ENCODE measurements at regions not wholly inside any gene's neighbourhood (a gene's known extent, or its start where the extent isn't known, plus 50 kb on each side); places are given as distances from the start of the nearest gene placed in this dataset.
"Not testable (repeated sequence)": the region's sequence is repeated elsewhere in the genome, so short reads cannot be mapped to it uniquely, and the experiment has no call there.

DNA sequence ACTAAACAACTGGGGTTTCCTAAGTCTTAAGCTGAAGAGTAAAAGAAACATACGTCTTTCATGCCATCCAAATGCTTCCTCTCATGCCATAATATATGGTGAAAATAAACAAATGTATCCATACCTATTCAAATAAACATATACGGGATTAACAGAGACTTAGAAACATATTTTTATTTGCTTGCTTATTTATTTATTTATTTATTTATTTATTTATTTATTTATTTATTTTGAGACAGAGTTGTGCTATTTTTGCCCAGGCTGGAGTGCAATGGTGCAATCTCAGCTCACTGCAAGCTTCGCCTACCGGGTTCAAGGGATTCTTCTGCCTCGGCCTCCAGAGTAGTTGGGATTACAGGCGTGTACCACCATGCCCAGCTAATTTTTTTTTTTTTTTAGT lies 291.6 kb upstream of the CNTN5 start:
- Mint-ChIP-seq H3K27ac (no peak overlapping the region), H3K4me3 (no peak overlapping the region), H3K4me1 (no peaks in the 10 kb centered on the region), H3K9me3 (ENCODE audit: low read depth) (peaks cover 3% of the 10 kb centered on the region), H3K27me3 (no peaks in the 10 kb centered on the region), H3K36me3 (no peaks in the 10 kb centered on the region)
- CTCF ChIA-PET: no interaction called here
- ATAC-seq: no peak
- no peak for DNase-seq

DNA sequence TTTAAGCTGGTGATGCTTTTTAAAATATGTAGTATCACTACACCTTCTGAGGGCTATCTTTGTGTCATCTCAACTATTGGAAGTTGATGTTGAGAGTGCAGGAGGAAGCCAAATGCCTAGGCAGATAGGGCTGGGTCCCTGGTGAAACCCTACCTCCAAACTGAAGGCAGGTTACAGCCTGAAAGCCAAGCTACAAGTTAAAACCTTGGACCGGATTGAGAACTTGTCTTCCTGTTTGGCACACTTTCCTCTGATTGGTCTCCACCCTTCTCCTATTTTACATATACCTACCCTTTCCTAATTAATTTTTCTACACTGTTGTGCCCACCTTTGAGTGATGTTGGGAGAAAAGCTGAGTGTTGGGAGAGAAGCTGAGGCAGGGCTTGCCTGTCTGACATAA lies 287.8 kb upstream of the CNTN5 start:
- H3K4me3 Mint-ChIP-seq: no peak overlapping the region
- H3K4me1 Mint-ChIP-seq: no peaks in the 10 kb centered on the region
- ATAC-seq (no peak), DNase-seq (no peak)
- H3K9me3 Mint-ChIP-seq (ENCODE audit: low read depth): peaks cover 5% of the 10 kb centered on the region
- H3K36me3 Mint-ChIP-seq: no peaks in the 10 kb centered on the region
- CTCF ChIA-PET: no interaction called here
- H3K27ac Mint-ChIP-seq: no peak overlapping the region
- no peaks in the 10 kb centered on the region for H3K27me3 Mint-ChIP-seq

DNA sequence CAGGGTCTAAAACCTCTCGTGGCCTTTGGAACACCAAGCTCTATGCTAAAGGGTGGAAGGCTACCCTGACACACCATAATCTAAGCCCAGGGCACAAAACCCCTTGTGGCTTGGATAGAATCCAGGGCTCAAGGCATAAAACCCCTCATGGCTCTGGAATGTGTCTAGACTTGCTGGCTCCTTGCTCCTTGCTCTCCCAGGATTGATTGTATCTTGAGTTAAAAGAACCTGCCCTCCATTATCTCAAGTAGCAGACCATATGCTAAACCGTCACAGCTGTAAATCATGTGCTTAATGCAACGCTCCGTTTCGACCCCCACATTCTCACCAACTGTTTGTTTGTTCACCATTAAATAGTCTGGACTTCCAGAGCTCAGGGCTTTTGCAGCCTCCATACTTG lies 287.4 kb upstream of the CNTN5 start:
- H3K4me1 Mint-ChIP-seq; ATAC-seq; DNase-seq; H3K9me3 Mint-ChIP-seq (ENCODE audit: low read depth); CTCF ChIA-PET; H3K27ac Mint-ChIP-seq; H3K4me3 Mint-ChIP-seq; H3K36me3 Mint-ChIP-seq; H3K27me3 Mint-ChIP-seq: not testable (repeated sequence)

GRCh38 chr11:98734686-98735085 lies 286.1 kb upstream of the CNTN5 start:
- CTCF ChIA-PET: no interaction called here
- Mint-ChIP-seq H3K27ac (no peak overlapping the region), H3K36me3 (no peaks in the 10 kb centered on the region), H3K4me3 (no peak overlapping the region), H3K9me3 (ENCODE audit: low read depth) (peaks cover 5% of the 10 kb centered on the region), H3K4me1 (no peaks in the 10 kb centered on the region), H3K27me3 (no peaks in the 10 kb centered on the region)
- ATAC-seq (no peak), DNase-seq (no peak)

GRCh38 chr11:98736833-98737232 lies 283.9 kb upstream of the CNTN5 start:
- DNase-seq (no peak), ATAC-seq (no peak)
- H3K27ac Mint-ChIP-seq: no peak overlapping the region
- no peaks in the 10 kb centered on the region for H3K4me1 Mint-ChIP-seq
- peaks cover 5% of the 10 kb centered on the region for H3K9me3 Mint-ChIP-seq (ENCODE audit: low read depth)
- CTCF ChIA-PET: no interaction called here
- no peaks in the 10 kb centered on the region for H3K36me3 Mint-ChIP-seq
- no peaks in the 10 kb centered on the region for H3K27me3 Mint-ChIP-seq
- no peak overlapping the region for H3K4me3 Mint-ChIP-seq

DNA sequence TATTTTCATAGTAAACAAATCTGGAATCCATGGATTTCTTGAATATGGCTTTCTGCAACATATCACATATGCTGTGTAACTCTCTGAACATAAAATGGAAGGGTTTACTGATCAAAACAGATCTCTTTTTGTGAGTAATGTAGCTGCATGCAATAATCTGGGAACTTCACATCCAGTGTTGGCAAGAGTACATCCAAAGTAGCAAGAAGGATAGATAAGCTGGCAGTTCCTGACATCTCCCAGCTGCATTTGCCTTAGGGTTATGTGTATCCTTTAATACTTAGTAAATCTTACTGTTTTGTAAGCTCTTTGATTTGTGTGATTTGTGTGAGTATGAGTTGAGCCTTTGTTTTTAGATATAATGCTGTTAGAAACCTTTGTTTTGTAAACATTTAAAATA lies 280.4 kb upstream of the CNTN5 start:
- Mint-ChIP-seq H3K27ac (no peak overlapping the region), H3K27me3 (no peaks in the 10 kb centered on the region), H3K4me3 (no peak overlapping the region), H3K4me1 (no peaks in the 10 kb centered on the region), H3K36me3 (no peaks in the 10 kb centered on the region), H3K9me3 (ENCODE audit: low read depth) (peaks cover 11% of the 10 kb centered on the region)
- DNase-seq (no peak), ATAC-seq (no peak)
- CTCF ChIA-PET: no interaction called here

GRCh38 chr11:98763446-98763845 lies 257.3 kb upstream of the CNTN5 start:
- H3K9me3 Mint-ChIP-seq (ENCODE audit: low read depth): peaks cover 14% of the 10 kb centered on the region
- H3K36me3 Mint-ChIP-seq, CTCF ChIA-PET, ATAC-seq, H3K27me3 Mint-ChIP-seq, H3K4me3 Mint-ChIP-seq, H3K27ac Mint-ChIP-seq, DNase-seq, H3K4me1 Mint-ChIP-seq: not testable (repeated sequence)

GRCh38 chr11:98766903-98767302 lies 253.8 kb upstream of the CNTN5 start:
- no peak for ATAC-seq
- no peak overlapping the region for H3K4me3 Mint-ChIP-seq

GRCh38 chr11:98770046-98770445 lies 250.7 kb upstream of the CNTN5 start:
- ATAC-seq; H3K27ac Mint-ChIP-seq; H3K4me1 Mint-ChIP-seq; DNase-seq; CTCF ChIA-PET; H3K36me3 Mint-ChIP-seq; H3K4me3 Mint-ChIP-seq; H3K9me3 Mint-ChIP-seq (ENCODE audit: low read depth); H3K27me3 Mint-ChIP-seq: not testable (repeated sequence)

More at GRCh38 chr11:98766903-98767302, 253.8 kb upstream of the CNTN5 start:
- no peaks in the 10 kb centered on the region for H3K4me1 Mint-ChIP-seq
- no peaks in the 10 kb centered on the region for H3K36me3 Mint-ChIP-seq
- DNase-seq: no peak
- H3K27me3 Mint-ChIP-seq: no peaks in the 10 kb centered on the region
- H3K27ac Mint-ChIP-seq: no peak overlapping the region
- H3K9me3 Mint-ChIP-seq (ENCODE audit: low read depth): peaks cover 11% of the 10 kb centered on the region
- CTCF ChIA-PET: no interaction called here

- no peaks in the 10 kb centered on the region for H3K36me3 Mint-ChIP-seq
- no peaks in the 10 kb centered on the region for H3K27me3 Mint-ChIP-seq
- H3K27ac Mint-ChIP-seq: no peak overlapping the region
- no peak overlapping the region for H3K4me3 Mint-ChIP-seq
- H3K4me1 Mint-ChIP-seq: no peaks in the 10 kb centered on the region
- DNase-seq (no peak), ATAC-seq (no peak)
- CTCF ChIA-PET: no interaction called here
- H3K9me3 Mint-ChIP-seq (ENCODE audit: low read depth): peaks cover 6% of the 10 kb centered on the region
These were observed 249.0 kb upstream of the CNTN5 start for GRCh38 chr11:98771791-98772190.

- Mint-ChIP-seq H3K27me3 (no peaks in the 10 kb centered on the region), H3K9me3 (ENCODE audit: low read depth) (peaks cover 6% of the 10 kb centered on the region), H3K27ac (no peak overlapping the region), H3K36me3 (no peaks in the 10 kb centered on the region), H3K4me3 (no peak overlapping the region), H3K4me1 (no peaks in the 10 kb centered on the region)
- no peak for DNase-seq
- CTCF ChIA-PET: no interaction called here
- no peak for ATAC-seq
These were observed 247.9 kb upstream of the CNTN5 start for GRCh38 chr11:98772893-98773292.

- ATAC-seq (no peak), DNase-seq (no peak)
- CTCF ChIA-PET: no interaction called here
- no peaks in the 10 kb centered on the region for H3K4me1 Mint-ChIP-seq
- H3K27me3 Mint-ChIP-seq: no peaks in the 10 kb centered on the region
- no peak overlapping the region for H3K4me3 Mint-ChIP-seq
- no peaks in the 10 kb centered on the region for H3K36me3 Mint-ChIP-seq
- no peak overlapping the region for H3K27ac Mint-ChIP-seq
- peaks cover 8% of the 10 kb centered on the region for H3K9me3 Mint-ChIP-seq (ENCODE audit: low read depth)
These were observed 227.5 kb upstream of the CNTN5 start for GRCh38 chr11:98793276-98793675.

- H3K4me1 Mint-ChIP-seq: no peaks in the 10 kb centered on the region
- DNase-seq (no peak), ATAC-seq (no peak)
- CTCF ChIA-PET: no interaction called here
- no peak overlapping the region for H3K4me3 Mint-ChIP-seq
- H3K27me3 Mint-ChIP-seq: no peaks in the 10 kb centered on the region
- H3K36me3 Mint-ChIP-seq: no peaks in the 10 kb centered on the region
- no peak overlapping the region for H3K27ac Mint-ChIP-seq
- peaks cover 9% of the 10 kb centered on the region for H3K9me3 Mint-ChIP-seq (ENCODE audit: low read depth)
These were observed 222.4 kb upstream of the CNTN5 start for GRCh38 chr11:98798333-98798732.

DNA sequence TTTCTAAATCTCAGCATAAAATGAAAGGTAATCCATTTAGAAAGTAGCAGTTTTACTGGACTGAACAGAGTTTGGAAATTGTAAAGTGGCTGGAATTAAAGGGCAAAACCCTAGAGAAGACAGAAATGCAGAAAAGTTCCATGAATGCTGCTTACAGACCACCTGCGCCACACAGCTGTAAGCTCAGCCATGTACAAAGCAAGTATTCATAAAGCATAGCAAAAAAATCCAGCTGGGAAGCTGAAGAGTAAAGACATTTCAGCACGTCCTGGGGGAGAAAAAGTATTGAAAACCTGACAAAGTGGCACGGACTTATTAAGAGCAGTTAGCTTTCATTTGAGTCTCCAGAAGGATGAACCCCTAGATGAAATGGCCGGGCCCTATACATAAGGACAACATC lies 220.1 kb upstream of the CNTN5 start:
- Mint-ChIP-seq H3K4me1 (no peaks in the 10 kb centered on the region), H3K4me3 (no peak overlapping the region), H3K9me3 (ENCODE audit: low read depth) (peaks cover 8% of the 10 kb centered on the region), H3K27me3 (no peaks in the 10 kb centered on the region), H3K27ac (no peak overlapping the region), H3K36me3 (no peaks in the 10 kb centered on the region)
- DNase-seq (no peak), ATAC-seq (no peak)
- CTCF ChIA-PET: no interaction called here

DNA sequence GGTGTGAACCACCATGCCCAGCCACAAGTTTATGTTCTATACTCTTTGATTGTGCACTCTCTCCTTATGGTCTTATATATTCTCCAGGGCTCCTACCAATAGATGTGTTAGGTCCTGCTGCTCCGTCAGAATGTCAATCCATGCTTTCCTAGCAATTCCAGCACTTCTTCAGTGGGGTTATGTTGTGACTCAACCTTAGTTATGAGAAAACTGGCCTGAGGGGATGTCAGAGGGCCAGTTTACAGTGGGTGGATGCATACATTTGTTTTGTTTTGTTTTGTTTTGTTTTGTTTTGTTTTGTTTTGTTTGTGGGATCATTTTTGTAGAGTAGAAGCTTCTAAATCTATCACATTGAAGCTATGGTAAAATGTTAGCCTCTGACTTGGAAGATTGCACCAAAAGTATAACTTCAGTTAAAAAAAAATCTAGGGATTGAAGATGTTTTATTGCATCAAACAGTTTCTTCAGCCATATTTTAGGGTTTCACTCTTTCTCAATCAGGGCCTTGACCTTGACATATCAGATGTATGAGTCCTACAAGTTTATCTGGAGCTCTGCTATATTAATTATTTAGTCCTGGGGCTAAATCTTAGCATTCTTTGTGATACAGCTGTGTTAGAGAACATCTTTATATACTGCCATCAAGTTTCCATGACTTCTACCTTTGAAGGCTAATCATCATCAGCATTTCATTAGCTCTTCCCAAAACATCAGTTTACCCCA lies 191.6 kb upstream of the CNTN5 start:
- H3K4me1 Mint-ChIP-seq: no peaks in the 10 kb centered on the region
- CTCF ChIA-PET: no interaction called here

More for the DNA sequence above, 191.6 kb upstream of the CNTN5 start:
- DNase-seq (no peak), ATAC-seq (no peak)
- peaks cover 17% of the 10 kb centered on the region for H3K9me3 Mint-ChIP-seq (ENCODE audit: low read depth)
- H3K36me3 Mint-ChIP-seq: no peaks in the 10 kb centered on the region
- no peak overlapping the region for H3K27ac Mint-ChIP-seq
- H3K27me3 Mint-ChIP-seq: no peaks in the 10 kb centered on the region
- H3K4me3 Mint-ChIP-seq: no peak overlapping the region

Data from activated CD8-positive, alpha-beta memory T cell treated with anti-CD3 and anti-CD28 coated beads, Interleukin-2, amount 10 ng/mL, durations not matched to agents 7 days and 5 days (primary cell).